Heart right ventricle (tissue), 16 donors: ENCODE measurements at regions not wholly inside any gene's neighbourhood (a gene's known extent, or its start where the extent isn't known, plus 50 kb on each side); places are given as distances from the start of the nearest gene placed in this dataset.

Experiments used
- ATAC-seq, 8 donors: fragments of 200-7000 bp; cut with Tn5 transposase; one replicate each; pipeline ENCODE4 v1.9.1; 2020; ENCODE audit warnings: mild to moderate bottlenecking in 8 of 8, moderate library complexity in 8 of 8, moderate number of reproducible peaks in 1 of 8
- DNase-seq, 2 donors: peaks; one replicate each; pipeline ENCODE4 v3.0.0-alpha.2; 2020
- H3K27ac ChIP-seq, 10 donors: fragments of 200-600 bp; sonication (generic) in 2 of 10; one replicate each; pipeline versions ENCODE4 v1.5.0 to v1.8.0; 2020 to 2022; ENCODE audit warnings: mild to moderate bottlenecking in 3 of 10
- H3K27me3 ChIP-seq, 7 donors: fragments of 200-600 bp; one replicate each; pipeline ENCODE4 v1.8.0; 2021 to 2022; ENCODE audit warnings: mild to moderate bottlenecking in 2 of 7
- H3K36me3 ChIP-seq, 9 donors: fragments of 200-600 bp; sonication (generic) in 1 of 9; one replicate each; pipeline versions ENCODE4 v1.5.0 to v1.8.0; 2020 to 2022; ENCODE audit warnings: mild to moderate bottlenecking in 2 of 9
- H3K4me1 ChIP-seq, 9 donors: fragments of 200-600 bp; sonication (generic) in 1 of 9; one replicate each; pipeline versions ENCODE4 v1.5.0 to v1.8.0; 2020 to 2022; ENCODE audit warnings: mild to moderate bottlenecking in 4 of 9
- H3K4me3 ChIP-seq, 10 donors: fragments of 200-600 bp; sonication (generic) in 2 of 10; one replicate each; pipeline versions ENCODE4 v1.5.0 to v1.8.0; 2020 to 2022; ENCODE audit warnings: mild to moderate bottlenecking in 7 of 10, moderate library complexity in 2 of 10
- H3K9me3 ChIP-seq, 11 donors: fragments of 200-600 bp in 10 of 11; sonication (generic) in 2 of 11; one replicate each; pipeline versions ENCODE4 v1.5.0 to v1.8.0; 2013 to 2022; ENCODE audit warnings: mild to moderate bottlenecking in 2 of 11, control low read depth in 1 of 11, moderate library complexity in 1 of 11
- CTCF ChIP-seq, 9 donors: fragments of 200-600 bp; sonication (generic) in 2 of 9; IDR thresholded peaks; one replicate each; pipeline versions ENCODE4 v1.5.0 to v1.8.0; 2021 to 2022; ENCODE audit warnings: antibody characterized with exemption in 9 of 9, mild to moderate bottlenecking in 5 of 9, moderate library complexity in 1 of 9
- WGBS, 2 donors: extraction: QIAGEN DNeasy Blood & Tissue Kit; methylation state at CpG; one replicate each; pipeline ENCODE4 v1.1.7; 2013; ENCODE audit warnings: inconsistent platforms in 1 of 2; 5-methylcytosine and 5-hydroxymethylcytosine counted together
- intact Hi-C, 10 donors: fragments of 100-400 bp; cut with DNase I; formaldehyde crosslinking; loops; one replicate each; pipeline versions ENCODE4 v1.11.1 to v1.14.2; 2022
- donor health status: Arrhythmogenic right ventricular cardiomyopathy.
- donor health status: ischemic (EF 13 %, LVEDD 7.1; RV severe dilation, severe dysfunction).
- donor health status: healthy with polysubstance abuse.
- donor health status: DM: no; HTN: yes; CAD: no.
- donor health status: DM: no; HTN: no; CAD: no.
- donor health status: ischemic (EF 25% LVEDD 6.9; RV normal size, moderate dysfunction).
- donor health status: ischemic (EF 25% LVEDD 5.7; RV mildly dilated, moderate dysfunction).
- donor health status: healthy.
- donor health status: DM: yes; HTN: yes; CAD: no.
- donor health status: Ischemic cardiomyopathy.
- donor health status: ischemic (EF 35%, LVEDD 5.7; RV mildly dilated, moderate dysfunction).
- donor health status: nonischemic (EF 11% LVEDD 7.7; RV severe dilation, severe dysfunction).
- donor health status: DM: yes; HTN: yes; CAD: no.
- donor health status: PGD.
- donor health status: ischemic (EF 29% LVEDD 5.4; RV normal size, mild dysfunction).
- donor health status: nonischemic (EF 23%, LVEDD 6.1; RV moderate dilation, normal function).

GRCh38 chr4:77348815-77349214 is 191.8 kb downstream of the CCNG2 start:
- no peaks in the 10 kb centered on the region for H3K36me3 ChIP-seq
- H3K27me3 ChIP-seq = peaks cover 0 to 4% (median 0%) of the 10 kb centered on the region in 7 donors
- H3K4me3 ChIP-seq = no peak overlapping the region
- H3K27ac ChIP-seq = no peak overlapping the region
- intact Hi-C loops = no loop called here
- no peaks in the 10 kb centered on the region for H3K9me3 ChIP-seq
- ATAC-seq (no peak), DNase-seq (no peak)
- peaks cover 0 to 3% (median 0%) of the 10 kb centered on the region in 9 donors for H3K4me1 ChIP-seq
- TF ChIP-seq CTCF (IDR thresholded peaks at IDR 0.05) = no peak

- H3K27me3 ChIP-seq = peaks cover 0 to 4% (median 0%) of the 10 kb centered on the region in 7 donors
- no peaks in the 10 kb centered on the region for H3K9me3 ChIP-seq
- no peak for DNase-seq
- ATAC-seq = no peak
- no peak for TF ChIP-seq CTCF (IDR thresholded peaks at IDR 0.05)
- intact Hi-C loops = no loop called here
- no peaks in the 10 kb centered on the region for H3K36me3 ChIP-seq
- peaks cover 0 to 3% (median 0%) of the 10 kb centered on the region in 9 donors for H3K4me1 ChIP-seq
- no peak overlapping the region for H3K4me3 ChIP-seq
- WGBS, 2 donors = 86 to 89% methylated on average over 3 of the region's 3 CpGs
- no peak overlapping the region for H3K27ac ChIP-seq
Observed at GRCh38 chr4:77349364-77349763, 192.4 kb downstream of the CCNG2 start.

- Histone ChIP-seq H3K4me3 (no peak overlapping the region), H3K4me1 (peaks cover 0 to 3% (median 0%) of the 10 kb centered on the region in 9 donors), H3K9me3 (no peaks in the 10 kb centered on the region), H3K36me3 (no peaks in the 10 kb centered on the region), H3K27ac (no peak overlapping the region), H3K27me3 (peaks cover 0 to 4% (median 0%) of the 10 kb centered on the region in 7 donors)
- no peak for ATAC-seq
- DNase-seq = no peak
- intact Hi-C loops = no loop called here
- 87 to 95% methylated on average over 1 of the region's 1 CpG for WGBS, 2 donors
- TF ChIP-seq CTCF (IDR thresholded peaks at IDR 0.05) = no peak
Observed at GRCh38 chr4:77349796-77350195, 192.8 kb downstream of the CCNG2 start.

GRCh38 chr4:77352192-77352591 is 195.2 kb downstream of the CCNG2 start:
- TF ChIP-seq CTCF (IDR thresholded peaks at IDR 0.05) = no peak
- no peaks in the 10 kb centered on the region for H3K9me3 ChIP-seq
- peaks cover 0 to 3% (median 0%) of the 10 kb centered on the region in 9 donors for H3K4me1 ChIP-seq
- DNase-seq (no peak), ATAC-seq (no peak)
- H3K27me3 ChIP-seq = no peaks in the 10 kb centered on the region
- no peak overlapping the region for H3K27ac ChIP-seq
- no peak overlapping the region for H3K4me3 ChIP-seq
- no peaks in the 10 kb centered on the region for H3K36me3 ChIP-seq
- intact Hi-C loops = no loop called here
- WGBS, 2 donors = 95 to 96% methylated on average over 1 of the region's 1 CpG
